Activated CD4-positive, alpha-beta T cell treated with anti-CD3 and anti-CD28 coated beads, Interleukin-10, Interleukin-2, amounts not matched to agents 100 ng/mL and 50 ng/mL, durations not matched to agents 16 hours and 8 hours (primary cell): ENCODE measurements at regions not wholly inside any gene's neighbourhood (a gene's known extent, or its start where the extent isn't known, plus 50 kb on each side); places are given as distances from the start of the nearest gene placed in this dataset.
"Not testable (repeated sequence)": the region's sequence is repeated elsewhere in the genome, so short reads cannot be mapped to it uniquely, and the experiment has no call there.

Source experiments
- DNase-seq: peaks from one replicate; pipeline ENCODE4 v3.0.0-alpha.2; 2020

DNA sequence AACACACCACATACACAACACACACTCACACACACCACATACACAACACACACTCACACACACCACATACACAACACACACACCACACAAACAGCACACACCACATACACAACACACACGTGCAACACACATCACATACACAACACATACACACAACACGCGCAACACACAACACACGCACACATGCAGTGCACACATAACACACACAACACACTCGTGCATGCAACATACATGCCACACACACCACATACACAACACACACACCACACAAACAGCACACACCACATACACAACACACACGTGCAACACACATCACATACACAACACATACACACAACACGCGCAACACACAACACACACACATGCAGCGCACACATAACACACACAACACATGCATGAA lies 192.8 kb downstream of the C16orf95 start:
- DNase-seq = not testable (repeated sequence)

DNA sequence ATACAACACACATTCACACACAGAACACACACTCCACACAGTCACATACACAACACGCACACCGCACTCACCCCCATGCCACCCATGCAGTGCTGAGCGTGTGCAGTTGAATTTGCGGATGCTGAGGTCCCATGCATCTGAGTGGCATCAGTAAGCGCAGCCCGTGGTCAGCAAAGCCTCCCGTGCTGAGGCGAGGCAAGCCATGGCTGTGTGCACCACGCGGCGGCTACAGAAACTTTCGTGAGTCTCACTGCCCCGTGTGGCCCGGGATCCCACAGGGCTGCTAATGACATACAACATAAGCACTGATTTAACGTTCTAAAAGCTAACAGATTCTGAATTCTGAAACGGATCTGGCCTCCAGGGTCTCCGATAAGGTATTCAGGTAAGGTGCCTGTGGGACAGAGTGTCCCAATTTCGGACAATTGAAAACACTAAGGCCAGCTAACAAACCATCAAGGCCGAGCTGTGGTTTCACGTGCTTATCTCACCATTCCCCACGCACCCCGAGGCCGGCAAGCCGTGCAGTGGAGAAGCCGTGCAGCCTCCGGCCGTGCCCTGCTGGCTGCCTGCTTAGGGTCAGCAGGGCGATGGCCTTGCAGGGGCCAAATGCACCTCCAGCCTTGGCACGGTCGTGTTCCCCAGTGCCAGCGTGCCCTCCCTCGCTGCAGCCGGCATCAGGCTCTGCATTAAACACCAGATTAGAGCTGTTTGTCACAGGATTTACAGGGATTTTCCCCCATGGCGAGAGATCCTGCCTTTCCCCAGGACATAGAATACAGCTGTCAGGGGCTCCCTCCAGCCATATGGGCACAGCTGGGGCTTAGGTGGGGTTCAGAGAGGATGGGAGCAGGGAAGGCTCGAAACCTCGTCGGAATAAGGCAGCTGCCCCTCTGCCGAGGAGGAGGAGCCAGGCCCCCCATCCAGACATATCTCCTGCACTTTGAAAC lies 191.7 kb downstream of the C16orf95 start:
- DNase-seq = no peak

DNA sequence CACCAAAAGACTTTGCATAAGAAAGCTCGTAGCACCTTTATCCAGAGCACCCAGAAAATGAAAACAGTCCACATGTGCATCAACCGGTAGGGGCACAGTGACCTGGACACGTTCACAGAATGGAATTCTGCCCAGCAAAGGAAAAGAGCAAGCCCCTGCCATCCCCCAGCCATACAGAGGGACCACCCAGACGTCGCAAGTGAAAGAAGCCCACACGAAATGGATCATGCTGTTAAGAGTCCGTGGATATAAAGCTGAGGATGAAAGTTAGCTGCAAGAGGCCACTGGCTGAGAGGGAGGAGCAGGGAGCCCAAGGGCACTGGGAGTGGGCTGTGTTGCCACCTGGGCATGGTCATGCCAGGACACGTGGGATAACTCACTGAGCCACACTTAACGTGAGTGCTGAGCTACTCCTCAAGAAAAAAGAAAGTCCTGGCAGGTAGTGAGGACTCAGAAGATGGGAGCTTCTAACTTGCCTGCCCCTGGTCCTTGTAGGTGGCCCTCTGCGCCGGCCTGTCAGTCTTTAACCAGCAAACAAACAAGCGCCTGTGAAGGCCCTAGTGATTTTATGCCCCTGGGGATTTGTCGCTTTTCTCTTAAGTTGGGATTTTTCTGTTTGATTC lies 190.7 kb downstream of the C16orf95 start:
- DNase-seq = no peak

DNA sequence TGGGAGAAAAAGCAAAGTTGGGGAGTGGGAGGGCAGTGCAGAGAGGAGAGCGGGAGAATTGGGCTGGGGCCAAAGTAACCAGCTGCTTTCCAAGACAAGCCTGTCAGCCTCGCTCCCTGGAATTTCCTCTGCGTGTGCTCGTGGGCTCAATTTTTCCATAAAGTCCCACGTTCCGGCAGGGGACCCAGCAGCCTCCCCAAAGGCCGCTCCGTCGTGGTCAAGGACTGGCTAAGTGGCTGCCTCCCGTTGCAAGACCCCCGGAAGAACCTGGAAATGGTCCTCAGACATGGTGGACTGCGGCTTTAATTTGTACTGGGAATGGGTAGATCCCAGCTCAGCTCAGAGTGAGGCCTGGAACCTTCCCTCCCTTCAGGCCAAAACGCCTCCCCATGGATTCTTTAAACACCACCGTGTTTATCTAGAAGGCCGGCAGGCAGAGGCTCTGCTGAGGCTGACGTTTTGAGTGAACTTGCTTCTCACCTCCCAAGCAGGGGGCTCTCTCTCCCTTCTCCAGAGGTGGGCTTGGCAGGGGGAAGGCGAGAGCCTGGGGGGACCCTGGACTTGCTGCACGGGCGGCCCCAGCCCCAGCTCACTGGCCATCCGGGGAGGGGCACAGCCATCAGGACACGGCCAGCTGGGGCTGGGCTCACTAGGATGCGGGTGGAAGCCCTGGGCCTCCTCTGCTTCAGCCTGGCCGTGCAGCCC lies 190.0 kb downstream of the C16orf95 start:
- no peak for DNase-seq

DNA sequence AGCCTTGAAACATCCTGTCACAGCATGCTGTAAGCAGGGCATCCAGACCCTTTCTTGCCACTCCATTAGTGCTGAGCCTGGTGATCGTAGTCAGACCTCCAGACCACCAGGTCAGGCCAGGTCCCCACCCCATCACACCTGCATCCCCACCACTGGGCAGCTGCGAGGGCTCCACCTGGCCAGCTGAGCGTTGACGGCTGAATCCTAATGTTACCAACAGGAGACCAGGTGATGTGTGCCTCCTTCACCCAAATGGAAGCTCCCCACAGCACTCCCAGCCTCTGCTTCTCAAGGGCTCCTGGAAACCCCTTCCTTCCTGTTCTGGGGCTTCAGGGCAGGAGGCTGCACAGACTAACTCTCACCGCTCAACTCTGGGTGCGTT lies 189.4 kb downstream of the C16orf95 start:
- no peak for DNase-seq

- no peak for DNase-seq
Measured at GRCh38 chr16:87129771-87130170, 187.4 kb downstream of the C16orf95 start.

- no peak for DNase-seq
Measured at GRCh38 chr16:87131061-87131995, 185.9 kb downstream of the C16orf95 start.

- no peak for DNase-seq
Measured at GRCh38 chr16:87131996-87132345, 185.2 kb downstream of the C16orf95 start.

DNA sequence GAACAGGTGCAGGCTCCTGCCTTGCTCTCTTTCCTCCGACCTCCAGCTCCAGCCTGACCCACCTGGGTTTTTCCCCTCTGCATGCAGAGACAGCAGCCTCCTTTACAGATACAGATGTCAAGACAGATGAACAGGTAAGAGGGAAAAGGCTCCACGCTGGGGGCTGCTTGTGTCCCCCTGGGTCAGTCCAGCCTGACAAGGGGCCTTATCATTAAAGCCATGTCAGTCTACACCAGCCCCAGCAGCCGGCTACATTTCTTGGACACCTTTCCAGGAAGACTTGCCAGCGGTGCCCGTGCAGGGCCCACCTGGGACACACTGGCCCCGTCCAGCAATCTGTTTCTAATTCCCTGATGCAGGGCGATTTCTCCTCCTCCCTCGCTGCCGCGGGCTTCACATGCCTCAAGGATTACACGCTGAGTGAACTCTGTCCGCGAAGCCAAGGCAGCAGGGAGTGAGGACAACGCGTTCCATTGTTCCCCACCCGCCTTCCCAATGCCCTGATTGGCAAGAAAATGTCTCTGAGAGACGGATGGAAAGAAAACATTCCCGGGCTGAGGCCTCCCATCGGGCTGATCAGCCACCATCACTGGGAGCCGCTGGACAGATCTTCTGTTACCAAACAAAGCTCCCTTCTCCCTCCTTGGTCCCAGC lies 184.7 kb downstream of the C16orf95 start:
- no peak for DNase-seq

GRCh38 chr16:87133112-87133850 lies 183.9 kb downstream of the C16orf95 start:
- no peak for DNase-seq

- no peak for DNase-seq
Measured at GRCh38 chr16:87133966-87134627, 183.1 kb downstream of the C16orf95 start.

DNA sequence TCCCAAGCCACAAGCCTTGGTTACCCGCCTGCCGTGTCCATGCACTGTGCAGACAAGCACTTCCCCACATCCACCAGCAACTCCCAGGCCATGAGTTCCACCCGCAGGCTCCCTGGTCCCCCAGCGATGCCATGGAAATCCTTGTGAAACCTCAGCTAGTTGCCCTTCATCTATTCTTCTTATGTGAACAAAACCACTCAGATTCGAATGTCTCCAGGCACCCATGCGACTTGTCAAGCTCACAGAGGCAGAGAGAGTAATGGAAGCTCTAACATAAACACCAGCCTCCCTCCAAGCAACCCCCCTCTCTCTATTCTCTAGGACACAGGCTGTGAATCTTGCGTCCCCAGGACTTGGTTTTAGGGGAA lies 182.6 kb downstream of the C16orf95 start:
- no peak for DNase-seq

- DNase-seq = no peak
Measured at GRCh38 chr16:87135246-87136030, 181.8 kb downstream of the C16orf95 start.

DNA sequence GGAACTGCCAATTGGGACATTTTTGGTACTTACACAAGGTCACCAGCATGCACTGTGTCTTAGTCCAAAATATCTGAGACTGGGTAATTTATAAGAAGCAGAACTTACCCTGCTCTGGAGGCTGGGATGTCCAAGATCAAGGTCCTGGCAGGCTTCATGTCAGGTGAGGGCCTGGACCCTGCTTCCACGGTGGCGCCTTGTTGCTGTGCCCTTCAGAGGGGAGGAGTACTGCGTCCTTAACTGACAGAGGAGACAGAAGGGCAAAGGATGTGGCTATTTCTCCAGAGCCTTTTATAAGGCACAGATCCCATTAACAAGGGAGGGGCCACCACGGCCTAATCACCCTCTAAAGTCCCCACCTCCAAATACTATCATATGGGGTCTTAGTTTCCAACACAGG lies 178.9 kb downstream of the C16orf95 start:
- no peak for DNase-seq

- no peak for DNase-seq
Measured at GRCh38 chr16:87138738-87139267, 178.4 kb downstream of the C16orf95 start.

GRCh38 chr16:87140211-87141200 lies 176.7 kb downstream of the C16orf95 start:
- no peak for DNase-seq

DNA sequence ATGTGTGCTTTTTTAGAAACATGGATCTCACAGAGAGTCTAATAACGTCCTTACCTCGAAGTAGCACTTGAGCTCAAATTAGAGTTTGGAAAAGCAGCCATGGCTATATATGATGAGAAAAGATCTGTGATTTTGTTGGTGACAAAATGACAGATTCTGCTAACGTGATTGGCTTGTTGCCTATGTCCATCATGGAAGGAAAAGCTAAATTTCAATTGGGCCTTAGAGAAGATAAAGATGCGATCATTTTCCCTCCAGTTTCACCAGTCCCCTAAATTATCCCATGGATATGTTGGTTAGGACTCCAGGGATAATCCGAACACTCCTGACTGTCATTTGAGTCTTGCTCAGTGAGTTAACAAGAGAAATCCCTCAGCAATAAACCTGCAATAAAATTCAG lies 175.8 kb downstream of the C16orf95 start:
- DNase-seq = no peak

GRCh38 chr16:87143661-87144121 lies 173.5 kb downstream of the C16orf95 start:
- DNase-seq = no peak
